DMS114 treated with DMSO at 0.1 percent for 48 hours (cell line): ENCODE measurements at regions not wholly inside any gene's neighbourhood (a gene's known extent, or its start where the extent isn't known, plus 50 kb on each side); places are given as distances from the start of the nearest gene placed in this dataset.

Experiments used
- DNase-seq: peaks from one replicate; lab custom pipeline; 2025; ENCODE audit not compliant: unreplicated experiment; lab: John Stamatoyannopoulos, UW

- DNase-seq: no peak
Observed at GRCh38 chr7:118615-119391, 73.6 kb upstream of the FAM20C start.

GRCh38 chr7:119392-120163 lies 72.8 kb upstream of the FAM20C start:
- DNase-seq: no peak

DNA sequence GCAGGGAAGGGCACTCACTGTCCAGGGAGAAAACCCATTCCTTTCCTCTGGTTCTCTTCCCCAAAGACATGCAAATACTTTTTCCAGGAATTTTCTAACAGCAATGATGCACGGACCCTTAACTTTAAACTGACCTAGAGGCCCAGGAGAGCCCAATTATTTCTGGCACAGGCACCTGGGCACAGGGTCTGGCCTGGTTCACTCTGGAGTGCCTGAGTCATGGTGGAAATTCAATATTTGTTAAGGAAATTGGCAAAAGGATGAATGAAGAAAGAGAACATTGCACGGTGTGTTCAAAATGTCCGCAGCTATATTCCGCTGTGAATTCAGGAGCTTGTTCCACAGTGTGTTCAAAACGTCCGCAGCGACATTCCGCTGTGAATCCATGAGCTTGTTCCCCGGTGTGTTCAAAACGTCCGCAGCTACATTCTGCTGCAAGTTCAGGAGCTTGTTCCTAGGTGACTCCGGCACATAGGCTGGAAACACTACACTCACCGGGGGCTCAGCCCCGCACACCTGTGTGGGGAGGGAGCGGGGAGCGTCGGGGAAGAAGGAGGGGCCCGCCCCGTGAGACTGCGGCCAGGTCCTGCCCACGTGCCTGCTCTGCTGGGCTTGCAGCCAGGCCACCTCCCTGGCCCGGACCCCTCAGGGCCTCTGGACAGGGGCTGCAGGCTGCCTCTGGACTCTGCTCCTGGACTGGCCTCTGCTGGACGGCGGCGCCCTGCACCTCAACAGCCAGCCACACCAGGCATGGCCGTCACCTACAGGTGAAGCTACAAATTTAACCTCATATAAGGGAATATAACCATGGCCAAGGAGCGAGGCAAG lies 72.0 kb upstream of the FAM20C start:
- DNase-seq: no peak

- no peak for DNase-seq
Observed at GRCh38 chr7:121002-121785, 71.2 kb upstream of the FAM20C start.

DNA sequence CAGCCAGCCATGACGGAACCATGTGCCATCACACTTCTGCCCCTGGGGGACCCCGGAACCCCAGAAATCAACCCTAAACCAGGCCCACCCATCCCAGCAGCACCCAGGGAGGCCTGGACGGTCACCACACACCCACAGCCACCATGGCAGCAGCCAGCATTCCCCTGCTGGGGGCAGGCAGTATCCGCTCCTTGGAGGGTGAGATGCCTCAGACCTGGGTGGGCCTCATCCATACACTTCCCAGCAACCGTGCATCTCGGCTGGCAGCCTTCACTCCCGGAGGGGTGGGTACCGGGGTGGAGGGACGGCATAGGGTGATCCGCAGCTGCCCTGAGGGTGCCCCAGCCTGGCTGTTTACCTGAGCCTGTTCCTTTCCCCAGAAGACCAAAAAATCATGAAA lies 69.1 kb upstream of the FAM20C start:
- DNase-seq: no peak

- DNase-seq: no peak
Observed at GRCh38 chr7:124130-124949, 68.0 kb upstream of the FAM20C start.

- no peak for DNase-seq
Observed at GRCh38 chr7:125061-125475, 67.3 kb upstream of the FAM20C start.

DNA sequence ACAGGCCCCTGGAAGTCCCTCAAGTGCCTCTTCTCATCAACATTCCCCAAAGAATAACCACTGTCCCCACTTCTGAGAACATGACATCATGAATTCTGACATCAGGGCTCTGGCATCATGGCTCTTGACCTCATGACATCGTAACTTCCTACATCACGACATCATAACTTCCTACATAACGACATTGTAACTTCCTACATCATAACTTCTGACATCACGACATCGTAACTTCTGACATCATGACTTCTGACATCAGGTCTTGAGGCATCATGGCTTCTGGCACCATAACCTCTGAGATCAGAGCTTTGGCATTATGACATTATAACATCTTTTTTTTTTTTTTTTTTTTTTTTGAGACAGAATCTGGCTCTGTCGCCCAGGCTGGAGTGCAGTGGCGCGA lies 66.7 kb upstream of the FAM20C start:
- no peak for DNase-seq

DNA sequence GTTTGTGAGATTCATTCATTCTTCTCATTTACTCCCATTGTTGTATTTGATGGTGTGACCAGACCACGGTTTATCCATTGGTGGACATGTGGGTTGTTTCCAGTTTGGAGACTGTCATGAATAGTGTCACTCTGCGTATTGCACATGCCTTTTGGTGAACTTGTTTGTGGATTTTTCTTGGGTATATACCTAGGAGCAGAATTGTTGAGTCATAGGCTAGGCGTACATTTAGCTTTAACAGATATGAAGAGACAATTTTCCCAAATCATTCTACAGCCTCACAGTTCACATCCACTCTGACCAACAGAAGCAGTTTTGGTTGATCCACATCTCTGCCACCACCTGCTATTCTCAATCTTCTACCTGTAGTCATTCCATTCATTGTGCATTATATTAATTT lies 66.0 kb upstream of the FAM20C start:
- DNase-seq: no peak

- DNase-seq: no peak
Observed at GRCh38 chr7:127064-127598, 65.2 kb upstream of the FAM20C start.

DNA sequence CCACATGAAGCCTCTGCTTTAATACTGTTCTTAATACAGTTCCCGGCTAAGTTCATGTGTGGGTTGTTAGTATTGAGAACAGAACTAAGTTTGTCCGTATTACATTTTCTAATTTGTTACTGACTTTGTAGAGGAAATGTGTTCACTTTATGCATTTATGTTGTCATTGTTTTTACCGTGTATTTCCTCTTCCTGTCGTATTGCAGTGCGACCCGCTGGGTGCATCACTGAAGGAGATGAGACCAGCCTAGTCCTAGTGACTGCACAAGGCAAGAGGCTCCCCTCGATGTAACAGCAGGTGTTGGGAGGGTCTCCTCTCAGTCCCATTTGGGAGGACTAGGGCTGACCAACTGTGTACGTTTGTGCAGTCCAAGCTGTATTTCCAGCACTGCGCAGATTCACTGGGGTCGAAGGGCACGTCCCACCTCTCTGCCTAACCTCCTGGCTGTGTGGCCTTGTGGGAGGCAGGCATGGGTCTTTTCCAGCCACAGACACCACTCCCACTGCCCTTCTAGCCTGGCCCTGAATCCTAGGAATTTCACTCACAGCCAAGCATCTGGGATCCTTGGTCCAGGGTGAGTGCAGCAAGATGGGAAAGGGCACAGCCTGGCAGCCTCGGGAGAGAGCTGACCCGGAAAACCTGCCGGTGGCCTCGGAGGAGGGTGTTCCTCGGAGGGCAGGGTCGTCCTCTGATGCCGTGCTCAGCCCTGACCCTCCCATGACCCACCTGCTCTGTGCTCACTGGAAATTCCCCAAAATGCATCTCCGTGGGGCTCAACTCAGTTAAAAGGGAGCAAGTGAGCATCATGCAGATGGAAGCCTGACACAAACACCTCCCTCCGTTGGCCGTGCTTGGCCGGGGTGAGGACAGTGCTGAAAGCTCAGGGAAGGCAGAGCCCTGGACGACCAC lies 63.9 kb upstream of the FAM20C start:
- no peak for DNase-seq

DNA sequence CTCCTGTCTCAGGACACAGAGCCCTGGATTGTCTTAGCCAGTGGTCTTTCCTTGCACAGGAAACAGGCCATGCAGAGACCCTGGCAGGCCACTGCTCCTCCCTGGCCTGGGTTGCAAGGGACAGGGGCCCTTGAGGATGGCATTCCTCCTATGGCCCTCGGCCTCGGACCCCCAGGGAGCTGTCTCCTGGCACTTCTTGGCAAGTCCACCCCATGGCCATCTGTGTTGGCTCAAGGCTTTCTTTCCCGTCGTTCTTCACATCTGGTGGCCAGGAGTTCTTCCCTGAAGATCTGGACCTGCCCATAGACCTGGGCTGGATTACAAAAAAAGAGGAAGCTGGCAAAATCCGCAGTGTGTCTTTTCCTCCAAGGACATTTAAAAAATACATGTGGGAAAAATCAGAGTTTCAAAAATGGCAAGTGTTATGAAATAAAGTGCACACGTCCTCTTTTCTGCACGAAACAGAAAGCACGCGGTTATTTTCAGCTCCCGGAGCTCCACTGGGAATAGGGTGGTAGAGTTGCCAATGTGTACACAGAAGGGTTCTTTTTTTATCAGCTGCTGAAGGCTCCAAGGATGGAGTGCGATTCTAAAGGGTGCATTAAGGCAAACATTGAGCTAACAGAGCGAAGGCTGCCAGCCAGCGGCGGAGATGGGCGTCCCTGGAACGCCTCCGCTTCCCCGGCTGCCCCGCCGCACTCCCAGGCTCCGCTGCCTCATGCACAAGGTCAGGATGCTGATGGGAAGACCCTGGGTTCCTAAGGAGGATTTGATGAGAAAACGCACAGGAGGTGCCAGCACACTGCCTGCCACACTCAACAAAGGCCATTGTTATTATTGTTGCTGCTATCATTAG lies 62.8 kb upstream of the FAM20C start:
- DNase-seq: no peak

- DNase-seq: no peak
Observed at GRCh38 chr7:130222-130572, 62.2 kb upstream of the FAM20C start.

GRCh38 chr7:130875-131780 lies 61.2 kb upstream of the FAM20C start:
- no peak for DNase-seq

DNA sequence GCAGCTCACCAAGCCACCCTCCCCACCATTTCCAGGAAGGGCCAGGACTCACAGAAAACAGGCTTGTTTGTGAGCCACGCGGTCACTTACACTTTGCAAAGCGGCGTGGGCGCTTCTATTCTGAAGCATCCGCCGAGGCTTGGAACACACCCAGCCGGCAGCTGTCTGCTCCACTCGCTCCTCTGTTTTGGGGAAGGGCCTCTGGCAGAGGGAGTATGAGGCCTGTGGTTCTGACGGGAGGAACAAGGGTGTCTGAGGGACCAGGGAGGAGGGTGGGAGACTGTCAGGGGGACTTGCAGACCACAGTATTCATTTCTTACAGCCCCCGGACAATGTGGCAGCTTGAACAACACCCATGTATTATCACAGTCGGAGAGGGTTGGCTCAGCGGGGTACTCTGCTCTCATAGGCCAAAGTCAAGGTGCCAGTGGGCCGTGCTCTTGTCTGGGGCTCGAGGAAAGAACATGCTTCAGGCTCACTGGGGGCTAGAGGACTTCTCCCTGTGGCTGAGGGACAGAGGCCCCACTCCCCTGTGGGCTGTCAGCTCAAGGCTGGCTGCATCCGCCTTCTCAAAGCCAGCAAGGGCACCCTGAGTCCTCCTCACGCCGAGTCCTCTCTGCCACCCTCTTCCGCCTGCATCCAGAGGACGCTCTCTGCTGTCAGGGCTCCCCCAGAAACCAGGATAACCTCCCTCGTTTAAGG lies 60.4 kb upstream of the FAM20C start:
- DNase-seq: no peak

DNA sequence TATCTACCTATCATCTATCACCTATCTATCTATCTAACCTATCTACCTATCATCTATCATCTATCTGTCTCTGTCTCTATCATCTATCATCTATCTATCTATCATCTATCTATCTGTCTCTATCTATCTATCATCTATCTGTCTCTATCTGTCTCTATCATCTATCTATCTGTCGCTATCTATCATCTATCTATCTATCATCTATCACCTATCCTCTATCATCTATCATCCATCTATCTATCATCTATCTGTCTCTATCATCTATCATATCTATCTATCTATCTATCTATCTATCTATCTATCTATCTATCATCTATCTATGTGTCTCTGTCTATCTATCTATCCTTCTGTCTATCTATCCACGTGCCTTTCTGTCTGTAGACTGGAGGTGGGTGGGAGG lies 59.5 kb upstream of the FAM20C start:
- no peak for DNase-seq
